GM19395 (cell line): ENCODE measurements at regions not wholly inside any gene's neighbourhood (a gene's known extent, or its start where the extent isn't known, plus 50 kb on each side); places are given as distances from the start of the nearest gene placed in this dataset.
"Not testable (repeated sequence)": the region's sequence is repeated elsewhere in the genome, so short reads cannot be mapped to it uniquely, and the experiment has no call there.

Experiments
- ATAC-seq: cut with Tn5 transposase; IDR thresholded peaks from one replicate; pipeline ENCODE4 v1.9.1; 2021; ENCODE audit warnings: mild to moderate bottlenecking, moderate library complexity; ENCODE audit not compliant: unreplicated experiment

GRCh38 chr2:7861910-7862702, 819.8 kb upstream of the ID2 start:
- no peak for ATAC-seq

- no peak for ATAC-seq
These were observed 815.8 kb upstream of the ID2 start for GRCh38 chr2:7866104-7866503.

- ATAC-seq: no peak
These were observed 815.0 kb upstream of the ID2 start for GRCh38 chr2:7866825-7867224.

GRCh38 chr2:7867867-7868266, 814.0 kb upstream of the ID2 start:
- ATAC-seq: no peak

GRCh38 chr2:7868836-7869235, 813.0 kb upstream of the ID2 start:
- no peak for ATAC-seq

- ATAC-seq: not testable (repeated sequence)
These were observed 805.4 kb upstream of the ID2 start for GRCh38 chr2:7876445-7876844.

GRCh38 chr2:7878266-7878665, 803.6 kb upstream of the ID2 start:
- ATAC-seq: not testable (repeated sequence)

GRCh38 chr2:7878786-7879482, 802.9 kb upstream of the ID2 start:
- no peak for ATAC-seq

GRCh38 chr2:7879483-7879835, 802.4 kb upstream of the ID2 start:
- ATAC-seq: no peak

GRCh38 chr2:7880126-7880525, 801.7 kb upstream of the ID2 start:
- no peak for ATAC-seq

- ATAC-seq: no peak
These were observed 801.3 kb upstream of the ID2 start for GRCh38 chr2:7880566-7880965.

- no peak for ATAC-seq
These were observed 800.8 kb upstream of the ID2 start for GRCh38 chr2:7881063-7881462.

- ATAC-seq: no peak
These were observed 800.4 kb upstream of the ID2 start for GRCh38 chr2:7881466-7881865.

GRCh38 chr2:7882296-7882695, 799.6 kb upstream of the ID2 start:
- ATAC-seq: no peak

- no peak for ATAC-seq
These were observed 797.5 kb upstream of the ID2 start for GRCh38 chr2:7884338-7884737.

- ATAC-seq: no peak
These were observed 795.2 kb upstream of the ID2 start for GRCh38 chr2:7886666-7887065.

- ATAC-seq: no peak
These were observed 794.4 kb upstream of the ID2 start for GRCh38 chr2:7887441-7887840.

- no peak for ATAC-seq
These were observed 793.0 kb upstream of the ID2 start for GRCh38 chr2:7888876-7889275.

GRCh38 chr2:7891312-7891711, 790.5 kb upstream of the ID2 start:
- no peak for ATAC-seq

- no peak for ATAC-seq
These were observed 786.6 kb upstream of the ID2 start for GRCh38 chr2:7895289-7895688.

- no peak for ATAC-seq
These were observed 784.8 kb upstream of the ID2 start for GRCh38 chr2:7896940-7897487.

GRCh38 chr2:7899241-7899640, 782.6 kb upstream of the ID2 start:
- no peak for ATAC-seq
